ENCODE measurements at regions not wholly inside any gene's neighbourhood (a gene's known extent, or its start where the extent isn't known, plus 50 kb on each side); places are given as distances from the start of the nearest gene placed in this dataset.
"Not testable (repeated sequence)": the region's sequence is repeated elsewhere in the genome, so short reads cannot be mapped to it uniquely, and the experiment has no call there.

DNA sequence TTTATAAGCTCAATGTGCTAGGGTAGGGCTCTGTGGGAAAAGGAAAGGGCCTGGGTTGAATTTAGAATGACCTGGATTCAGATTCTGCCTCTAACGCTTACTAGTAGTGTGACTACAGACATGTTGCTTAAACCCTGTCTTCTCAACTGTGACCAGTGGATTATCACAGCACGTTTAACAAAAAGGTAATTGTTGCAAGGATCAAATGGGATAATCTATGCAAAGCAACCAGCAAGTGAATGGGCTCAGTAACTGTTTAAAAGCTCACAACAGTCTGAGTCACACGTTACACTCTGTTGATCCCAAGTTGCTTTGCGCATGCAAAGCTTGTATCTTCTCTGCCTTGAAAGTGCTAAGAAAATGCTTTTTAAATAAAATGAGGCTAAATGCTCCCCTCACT, 236.5 kb downstream of the IL20RB start:
- Mint-ChIP-seq H3K4me1 (ENCODE audit: low read depth, unreplicated experiment) (no peaks in the 10 kb centered on the region), H3K27me3 (ENCODE audit: low read depth, unreplicated experiment) (no peaks in the 10 kb centered on the region), H3K27ac (ENCODE audit: unreplicated experiment) (no peak overlapping the region), H3K36me3 (ENCODE audit: low read depth, unreplicated experiment) (no peaks in the 10 kb centered on the region), H3K4me3 (ENCODE audit: unreplicated experiment) (no peak overlapping the region), H3K9me3 (ENCODE audit: unreplicated experiment) (no peaks in the 10 kb centered on the region)
- Histone ChIP-seq H3K4me2 (ENCODE audit: low read length) (no peak overlapping the region), H3K27ac (ENCODE audit: low read depth, low read length) (no peak overlapping the region), H3K4me3 (ENCODE audit: insufficient read depth, low read depth, low read length) (no peak overlapping the region), H4K20me1 (ENCODE audit: insufficient read depth, low read length) (no peaks in the 10 kb centered on the region), H3K79me2 (ENCODE audit: insufficient read depth, low read length) (no peaks in the 10 kb centered on the region), H3K27me3 (ENCODE audit: insufficient read depth, low read length) (no peaks in the 10 kb centered on the region), H2AFZ (ENCODE audit: low read depth, low read length) (no peak overlapping the region), H3K4me1 (ENCODE audit: insufficient read depth, low read length) (no peaks in the 10 kb centered on the region), H3K9ac (ENCODE audit: low read length) (no peak overlapping the region), H3K36me3 (ENCODE audit: insufficient read depth, low read length) (no peaks in the 10 kb centered on the region), H3K9me3 (ENCODE audit: insufficient read depth, low read depth, low read length) (peaks cover 3% of the 10 kb centered on the region)
- FAIRE-seq (no peak), DNase-seq (ENCODE audit: low read depth) (no peak)
- TF ChIP-seq EZH2 (IDR thresholded peaks at IDR 0.05; ENCODE audit: insufficient read depth, low read length) = no peak
- TF ChIP-seq CTCF (IDR thresholded peaks at IDR 0.05; ENCODE audit: insufficient read depth, low read depth, low read length) = no peak

DNA sequence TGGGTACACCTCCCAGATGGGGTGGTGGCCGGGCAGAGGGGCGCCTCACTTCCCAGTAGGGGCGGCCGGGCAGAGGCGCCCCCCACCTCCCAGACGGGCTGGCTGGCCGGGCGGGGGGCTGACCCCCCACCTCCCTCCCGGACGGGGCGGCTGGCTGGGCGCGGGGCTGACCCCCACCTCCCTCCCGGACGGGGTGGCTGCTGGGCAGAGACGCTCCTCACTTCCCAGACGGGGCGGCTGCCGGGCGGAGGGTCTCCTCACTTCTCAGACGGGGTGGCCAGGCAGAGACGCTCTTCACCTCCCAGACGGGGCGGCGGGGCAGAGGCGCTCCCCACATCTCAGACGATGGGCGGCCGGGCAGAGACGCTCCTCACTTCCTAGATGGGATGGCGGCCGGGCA, 240.6 kb downstream of the IL20RB start:
- H3K36me3 ChIP-seq (ENCODE audit: insufficient read depth, low read length); H3K27me3 Mint-ChIP-seq (ENCODE audit: low read depth, unreplicated experiment); DNase-seq (ENCODE audit: low read depth); H3K27ac Mint-ChIP-seq (ENCODE audit: unreplicated experiment); H3K4me3 Mint-ChIP-seq (ENCODE audit: unreplicated experiment); H3K27me3 ChIP-seq (ENCODE audit: insufficient read depth, low read length); H4K20me1 ChIP-seq (ENCODE audit: insufficient read depth, low read length); H3K4me3 ChIP-seq (ENCODE audit: insufficient read depth, low read depth, low read length); H3K4me2 ChIP-seq (ENCODE audit: low read length); H3K9me3 ChIP-seq (ENCODE audit: insufficient read depth, low read depth, low read length); H3K36me3 Mint-ChIP-seq (ENCODE audit: low read depth, unreplicated experiment); H3K4me1 Mint-ChIP-seq (ENCODE audit: low read depth, unreplicated experiment); FAIRE-seq; H3K27ac ChIP-seq (ENCODE audit: low read depth, low read length); H3K9ac ChIP-seq (ENCODE audit: low read length); H3K79me2 ChIP-seq (ENCODE audit: insufficient read depth, low read length); H3K4me1 ChIP-seq (ENCODE audit: insufficient read depth, low read length); H3K9me3 Mint-ChIP-seq (ENCODE audit: unreplicated experiment); H2AFZ ChIP-seq (ENCODE audit: low read depth, low read length): not testable (repeated sequence)

- Histone ChIP-seq H3K27ac (ENCODE audit: low read depth, low read length) (no peak overlapping the region), H2AFZ (ENCODE audit: low read depth, low read length) (no peak overlapping the region), H3K36me3 (ENCODE audit: insufficient read depth, low read length) (no peaks in the 10 kb centered on the region), H3K4me3 (ENCODE audit: insufficient read depth, low read depth, low read length) (no peak overlapping the region), H3K9ac (ENCODE audit: low read length) (no peak overlapping the region), H3K9me3 (ENCODE audit: insufficient read depth, low read depth, low read length) (no peaks in the 10 kb centered on the region), H3K4me2 (ENCODE audit: low read length) (no peak overlapping the region), H4K20me1 (ENCODE audit: insufficient read depth, low read length) (no peaks in the 10 kb centered on the region), H3K4me1 (ENCODE audit: insufficient read depth, low read length) (no peaks in the 10 kb centered on the region), H3K27me3 (ENCODE audit: insufficient read depth, low read length) (no peaks in the 10 kb centered on the region), H3K79me2 (ENCODE audit: insufficient read depth, low read length) (no peaks in the 10 kb centered on the region)
- Mint-ChIP-seq H3K9me3 (ENCODE audit: unreplicated experiment) (no peaks in the 10 kb centered on the region), H3K27ac (ENCODE audit: unreplicated experiment) (no peak overlapping the region), H3K4me1 (ENCODE audit: low read depth, unreplicated experiment) (no peaks in the 10 kb centered on the region), H3K4me3 (ENCODE audit: unreplicated experiment) (no peak overlapping the region), H3K36me3 (ENCODE audit: low read depth, unreplicated experiment) (no peaks in the 10 kb centered on the region), H3K27me3 (ENCODE audit: low read depth, unreplicated experiment) (no peaks in the 10 kb centered on the region)
- TF ChIP-seq CTCF (IDR thresholded peaks at IDR 0.05; ENCODE audit: insufficient read depth, low read depth, low read length) (no peak), EZH2 (IDR thresholded peaks at IDR 0.05; ENCODE audit: insufficient read depth, low read length) (no peak)
- DNase-seq (ENCODE audit: low read depth) (no peak), FAIRE-seq (no peak)
Observed at GRCh38 chr3:137199678-137200077, 241.9 kb downstream of the IL20RB start.
